ENCODE measurements at regions not wholly inside any gene's neighbourhood (a gene's known extent, or its start where the extent isn't known, plus 50 kb on each side); places are given as distances from the start of the nearest gene placed in this dataset.
"Not testable (repeated sequence)": the region's sequence is repeated elsewhere in the genome, so short reads cannot be mapped to it uniquely, and the experiment has no call there.

GRCh38 chr2:4695281-4695861 is 992.0 kb downstream of the DCDC2C start:
- no peak for DNase-seq (ENCODE audit: low read depth in 2 of 2)

GRCh38 chr2:4715065-4715464 is 977.1 kb upstream of the SOX11 start:
- DNase-seq (ENCODE audit: low read depth in 2 of 2), result no peak

- no peak for DNase-seq (ENCODE audit: low read depth in 2 of 2)
These were observed 973.4 kb upstream of the SOX11 start for GRCh38 chr2:4718777-4719176.

GRCh38 chr2:4725618-4726017 is 966.6 kb upstream of the SOX11 start:
- DNase-seq (ENCODE audit: low read depth in 2 of 2), result no peak

- DNase-seq (ENCODE audit: low read depth in 2 of 2), result no peak
These were observed 959.6 kb upstream of the SOX11 start for GRCh38 chr2:4732560-4732959.

GRCh38 chr2:4745056-4745991 is 946.9 kb upstream of the SOX11 start:
- DNase-seq (ENCODE audit: low read depth in 2 of 2), result no peak

- DNase-seq (ENCODE audit: low read depth in 2 of 2), result no peak
These were observed 938.5 kb upstream of the SOX11 start for GRCh38 chr2:4753721-4754120.

- no peak for DNase-seq (ENCODE audit: low read depth in 2 of 2)
These were observed 929.2 kb upstream of the SOX11 start for GRCh38 chr2:4762951-4763376.

- no peak for DNase-seq (ENCODE audit: low read depth in 2 of 2)
These were observed 926.2 kb upstream of the SOX11 start for GRCh38 chr2:4765787-4766530.

GRCh38 chr2:4775668-4776067 is 916.5 kb upstream of the SOX11 start:
- DNase-seq (ENCODE audit: low read depth in 2 of 2), result no peak

GRCh38 chr2:4780679-4781078 is 911.5 kb upstream of the SOX11 start:
- DNase-seq (ENCODE audit: low read depth in 2 of 2), result no peak

GRCh38 chr2:4782647-4783046 is 909.5 kb upstream of the SOX11 start:
- no peak for DNase-seq (ENCODE audit: low read depth in 2 of 2)

- DNase-seq (ENCODE audit: low read depth in 2 of 2), result no peak
These were observed 900.7 kb upstream of the SOX11 start for GRCh38 chr2:4791488-4791887.

GRCh38 chr2:4792126-4792525 is 900.1 kb upstream of the SOX11 start:
- no peak for DNase-seq (ENCODE audit: low read depth in 2 of 2)

- DNase-seq (ENCODE audit: low read depth in 2 of 2), result no peak
These were observed 888.8 kb upstream of the SOX11 start for GRCh38 chr2:4803396-4803795.

- DNase-seq (ENCODE audit: low read depth in 2 of 2), result not testable (repeated sequence)
These were observed 878.0 kb upstream of the SOX11 start for GRCh38 chr2:4814137-4814536.

GRCh38 chr2:4827836-4828235 is 864.3 kb upstream of the SOX11 start:
- DNase-seq (ENCODE audit: low read depth in 2 of 2), result no peak

GRCh38 chr2:4828682-4829374 is 863.4 kb upstream of the SOX11 start:
- no peak for DNase-seq (ENCODE audit: low read depth in 2 of 2)

GRCh38 chr2:4831751-4832150 is 860.4 kb upstream of the SOX11 start:
- no peak for DNase-seq (ENCODE audit: low read depth in 2 of 2)

GRCh38 chr2:4832642-4833041 is 859.5 kb upstream of the SOX11 start:
- no peak for DNase-seq (ENCODE audit: low read depth in 2 of 2)

GRCh38 chr2:4838626-4839025 is 853.6 kb upstream of the SOX11 start:
- no peak for DNase-seq (ENCODE audit: low read depth in 2 of 2)

GRCh38 chr2:4840791-4841190 is 851.4 kb upstream of the SOX11 start:
- DNase-seq (ENCODE audit: low read depth in 2 of 2), result no peak

All from activated CD4-positive, alpha-beta T cell treated with anti-CD3 and anti-CD28 coated beads for 24 hours (primary cell).